ENCODE measurements at regions not wholly inside any gene's neighbourhood (a gene's known extent, or its start where the extent isn't known, plus 50 kb on each side); places are given as distances from the start of the nearest gene placed in this dataset.

DNA sequence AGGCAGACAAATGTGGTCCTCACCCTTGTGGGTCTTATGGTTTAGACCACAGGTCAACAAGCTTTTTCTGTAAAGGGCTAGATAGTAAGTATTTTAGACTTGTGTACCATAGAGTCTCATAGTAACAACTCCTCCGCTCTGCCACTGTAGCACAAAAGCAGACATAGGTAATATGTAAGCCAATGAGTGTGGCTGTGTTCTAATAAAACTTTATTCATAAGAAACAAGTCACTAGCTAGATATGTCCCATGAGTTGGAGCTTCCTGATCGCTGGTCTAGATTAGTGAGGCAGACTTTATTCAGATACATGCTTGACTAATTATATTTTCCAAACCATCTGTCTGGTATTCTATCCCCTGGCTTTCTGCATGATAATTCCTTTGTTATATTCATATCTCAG, 196.4 kb upstream of the TSHZ2 start:
- in situ Hi-C loops (cut with HindIII; ENCODE audit: extremely low pct_ligation_motif_present, low pct_unique_long_range_greater_than_20kb) (no loop called here), intact Hi-C loops (cut with micrococcal nuclease; ENCODE audit: unreplicated experiment) (no loop called here)
- H3K4me2 ChIP-seq (ENCODE audit: low read depth, low read length), result no peak overlapping the region
- no peaks in the 10 kb centered on the region for H4K20me1 ChIP-seq (ENCODE audit: insufficient read depth, low read length)
- CTCF ChIA-PET (ENCODE audit: low intra/inter-chr PET ratio, low total read pairs), result no interaction called here
- POLR2A ChIA-PET, result no interaction called here
- no peak for FAIRE-seq
- no peaks in the 10 kb centered on the region for H3K27me3 ChIP-seq (ENCODE audit: control insufficient read depth in 1 of 2, insufficient read depth in 2 of 2, low read length in 2 of 2)
- 14% methylated on average over 2 of the region's 2 CpGs for WGBS (ENCODE audit: low lambda C conversion rate)
- H3K36me3 ChIP-seq (replicated peaks in 1 of 2; ENCODE audit: control insufficient read depth in 1 of 2, insufficient read depth in 2 of 2, low read length in 2 of 2), result no peaks in the 10 kb centered on the region
- no peaks in the 10 kb centered on the region for H3K79me2 ChIP-seq (ENCODE audit: insufficient read depth, low read length)
- no peak overlapping the region for H3K27ac ChIP-seq (ENCODE audit: extremely low read length, insufficient read depth, low read length)
- H3K9ac ChIP-seq (ENCODE audit: insufficient read depth, low read depth, low read length), result no peak overlapping the region
- no peak overlapping the region for H2AFZ ChIP-seq (ENCODE audit: low read length)
- DNase-seq (ENCODE audit: low spot score), result no peak
- no peak for ATAC-seq
- no TSS peak for BruUV-seq (replicated peaks)
- no peaks in the 10 kb centered on the region for H3K9me3 ChIP-seq (ENCODE audit: low read length)
- H3K4me1 ChIP-seq (ENCODE audit: insufficient read depth, low read length), result no peaks in the 10 kb centered on the region
- no peak overlapping the region for H3K4me3 ChIP-seq (replicated peaks in 1 of 3; ENCODE audit: insufficient read depth in 1 of 3, low read depth in 2 of 3, low read length in 3 of 3)
- no peak for TF ChIP-seq ZNF891 (CRISPR knock-in tag; IDR thresholded peaks at IDR 0.05)
- TF ChIP-seq ZNF652 (CRISPR knock-in tag; IDR thresholded peaks at IDR 0.05; ENCODE audit: borderline replicate concordance, low read depth), result no peak
- TF ChIP-seq NR3C1 (CRISPR knock-in tag; IDR thresholded peaks at IDR 0.05), result no peak
- TF ChIP-seq FOXO4 (CRISPR knock-in tag; conservative IDR thresholded peaks at IDR 0.05), result no peak
- no peak for TF ChIP-seq ZSCAN29 (CRISPR knock-in tag; conservative IDR thresholded peaks at IDR 0.05)
- TF ChIP-seq ZSCAN12 (CRISPR knock-in tag; IDR thresholded peaks at IDR 0.05), result no peak
- TF ChIP-seq ZNF33B (CRISPR knock-in tag; IDR thresholded peaks at IDR 0.05), result no peak
- TF ChIP-seq, protein P1, sequence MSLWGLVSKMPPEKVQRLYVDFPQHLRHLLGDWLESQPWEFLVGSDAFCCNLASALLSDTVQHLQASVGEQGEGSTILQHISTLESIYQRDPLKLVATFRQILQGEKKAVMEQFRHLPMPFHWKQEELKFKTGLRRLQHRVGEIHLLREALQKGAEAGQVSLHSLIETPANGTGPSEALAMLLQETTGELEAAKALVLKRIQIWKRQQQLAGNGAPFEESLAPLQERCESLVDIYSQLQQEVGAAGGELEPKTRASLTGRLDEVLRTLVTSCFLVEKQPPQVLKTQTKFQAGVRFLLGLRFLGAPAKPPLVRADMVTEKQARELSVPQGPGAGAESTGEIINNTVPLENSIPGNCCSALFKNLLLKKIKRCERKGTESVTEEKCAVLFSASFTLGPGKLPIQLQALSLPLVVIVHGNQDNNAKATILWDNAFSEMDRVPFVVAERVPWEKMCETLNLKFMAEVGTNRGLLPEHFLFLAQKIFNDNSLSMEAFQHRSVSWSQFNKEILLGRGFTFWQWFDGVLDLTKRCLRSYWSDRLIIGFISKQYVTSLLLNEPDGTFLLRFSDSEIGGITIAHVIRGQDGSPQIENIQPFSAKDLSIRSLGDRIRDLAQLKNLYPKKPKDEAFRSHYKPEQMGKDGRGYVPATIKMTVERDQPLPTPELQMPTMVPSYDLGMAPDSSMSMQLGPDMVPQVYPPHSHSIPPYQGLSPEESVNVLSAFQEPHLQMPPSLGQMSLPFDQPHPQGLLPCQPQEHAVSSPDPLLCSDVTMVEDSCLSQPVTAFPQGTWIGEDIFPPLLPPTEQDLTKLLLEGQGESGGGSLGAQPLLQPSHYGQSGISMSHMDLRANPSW (CRISPR knock-in tag; IDR thresholded peaks at IDR 0.05; ENCODE audit: borderline replicate concordance), result no peak
- TF ChIP-seq HNF4A (CRISPR knock-in tag; IDR thresholded peaks at IDR 0.05), result no peak
- TF ChIP-seq, protein P2, sequence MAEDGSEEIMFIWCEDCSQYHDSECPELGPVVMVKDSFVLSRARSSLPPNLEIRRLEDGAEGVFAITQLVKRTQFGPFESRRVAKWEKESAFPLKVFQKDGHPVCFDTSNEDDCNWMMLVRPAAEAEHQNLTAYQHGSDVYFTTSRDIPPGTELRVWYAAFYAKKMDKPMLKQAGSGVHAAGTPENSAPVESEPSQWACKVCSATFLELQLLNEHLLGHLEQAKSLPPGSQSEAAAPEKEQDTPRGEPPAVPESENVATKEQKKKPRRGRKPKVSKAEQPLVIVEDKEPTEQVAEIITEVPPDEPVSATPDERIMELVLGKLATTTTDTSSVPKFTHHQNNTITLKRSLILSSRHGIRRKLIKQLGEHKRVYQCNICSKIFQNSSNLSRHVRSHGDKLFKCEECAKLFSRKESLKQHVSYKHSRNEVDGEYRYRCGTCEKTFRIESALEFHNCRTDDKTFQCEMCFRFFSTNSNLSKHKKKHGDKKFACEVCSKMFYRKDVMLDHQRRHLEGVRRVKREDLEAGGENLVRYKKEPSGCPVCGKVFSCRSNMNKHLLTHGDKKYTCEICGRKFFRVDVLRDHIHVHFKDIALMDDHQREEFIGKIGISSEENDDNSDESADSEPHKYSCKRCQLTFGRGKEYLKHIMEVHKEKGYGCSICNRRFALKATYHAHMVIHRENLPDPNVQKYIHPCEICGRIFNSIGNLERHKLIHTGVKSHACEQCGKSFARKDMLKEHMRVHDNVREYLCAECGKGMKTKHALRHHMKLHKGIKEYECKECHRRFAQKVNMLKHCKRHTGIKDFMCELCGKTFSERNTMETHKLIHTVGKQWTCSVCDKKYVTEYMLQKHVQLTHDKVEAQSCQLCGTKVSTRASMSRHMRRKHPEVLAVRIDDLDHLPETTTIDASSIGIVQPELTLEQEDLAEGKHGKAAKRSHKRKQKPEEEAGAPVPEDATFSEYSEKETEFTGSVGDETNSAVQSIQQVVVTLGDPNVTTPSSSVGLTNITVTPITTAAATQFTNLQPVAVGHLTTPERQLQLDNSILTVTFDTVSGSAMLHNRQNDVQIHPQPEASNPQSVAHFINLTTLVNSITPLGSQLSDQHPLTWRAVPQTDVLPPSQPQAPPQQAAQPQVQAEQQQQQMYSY (CRISPR knock-in tag; IDR thresholded peaks at IDR 0.05), result no peak
- TF ChIP-seq HDAC2 (CRISPR knock-in tag; IDR thresholded peaks at IDR 0.05), result no peak
- TF ChIP-seq ZSCAN31 (CRISPR knock-in tag; IDR thresholded peaks at IDR 0.05; ENCODE audit: low read depth), result no peak
- TF ChIP-seq HOXA3 (CRISPR knock-in tag; IDR thresholded peaks at IDR 0.05), result no peak
- no peak for TF ChIP-seq SRSF4 (IDR thresholded peaks at IDR 0.05; ENCODE audit: low read depth, low read length, poor library complexity, severe bottlenecking)
- TF ChIP-seq ZNF850 (CRISPR knock-in tag; conservative IDR thresholded peaks at IDR 0.05), result no peak
- TF ChIP-seq RFX1 (IDR thresholded peaks at IDR 0.05), result no peak
- TF ChIP-seq NFE2 (CRISPR knock-in tag; IDR thresholded peaks at IDR 0.05), result no peak
- no peak for TF ChIP-seq ZNF75D (CRISPR knock-in tag; IDR thresholded peaks at IDR 0.05; ENCODE audit: borderline replicate concordance)
- TF ChIP-seq YY1 (IDR thresholded peaks at IDR 0.05; ENCODE audit: insufficient read depth, insufficient replicate concordance, low read depth, low read length), result no peak
